Stomach (tissue), 8 donors: ENCODE measurements at regions not wholly inside any gene's neighbourhood (a gene's known extent, or its start where the extent isn't known, plus 50 kb on each side); places are given as distances from the start of the nearest gene placed in this dataset.

Experiments used
- DNase-seq, 2 donors: peaks; one replicate each; pipeline versions ENCODE4 v3.0.0 to v3.0.0-alpha.2; 2013 to 2019
- H3K27ac ChIP-seq, 5 donors: fragments of 200-600 bp in 4 of 5; sonication (generic) in 4 of 5; one replicate each; pipeline ENCODE4 v1.5.1; 2013 to 2019; ENCODE audit warnings: mild to moderate bottlenecking in 1 of 5, moderate library complexity in 1 of 5
- H3K27me3 ChIP-seq, 3 donors: fragments of 200-600 bp; sonication (generic); one replicate each; pipeline ENCODE4 v1.5.1; 2017 to 2019; ENCODE audit warnings: mixed run types in 1 of 3
- H3K36me3 ChIP-seq, 4 donors: fragments of 200-600 bp; sonication (generic); 1 replicate in 3 of 4; 2 replicates in 1 of 4; pipeline ENCODE4 v1.5.1; 2016 to 2019
- H3K4me1 ChIP-seq, 4 donors: fragments of 200-600 bp; sonication (generic); one replicate each; pipeline ENCODE4 v1.5.1; 2016 to 2019
- H3K4me3 ChIP-seq, 4 donors: fragments of 200-600 bp; sonication (generic) in 3 of 4; one replicate each; pipeline ENCODE4 v1.5.1; 2016 to 2019; ENCODE audit warnings: mild to moderate bottlenecking in 1 of 4
- H3K9me3 ChIP-seq, 4 donors: fragments of 200-600 bp; sonication (generic); one replicate each; pipeline ENCODE4 v1.5.1; 2016 to 2019
- EP300 ChIP-seq: sonication (generic); formaldehyde crosslinking; IDR thresholded peaks from one replicate; pipeline ENCODE4 v1.6.1; 2017; ENCODE audit warnings: antibody characterized with exemption
- POLR2A ChIP-seq, 4 donors: fragments of 450-650 bp; IDR thresholded peaks; one replicate each; pipeline ENCODE4 v1.6.1; 2016; ENCODE audit warnings: antibody characterized with exemption in 4 of 4, control low read depth in 2 of 4, mild to moderate bottlenecking in 1 of 4, moderate library complexity in 1 of 4
- POLR2AphosphoS5 ChIP-seq, 3 donors: sonication (generic); formaldehyde crosslinking; IDR thresholded peaks; one replicate each; pipeline ENCODE4 v1.6.1; 2016; ENCODE audit warnings: antibody characterized with exemption in 3 of 3
- WGBS, 5 donors: extraction: QIAGEN DNeasy Blood & Tissue Kit in 3 of 5; methylation state at CpG; one replicate each; pipeline versions ENCODE4 v1.1.5 to v1.1.7; 2013 to 2018; 5-methylcytosine and 5-hydroxymethylcytosine counted together
- intact Hi-C: fragments of 100-400 bp; cut with DNase I; formaldehyde crosslinking; loops from one replicate; pipeline ENCODE4 v1.15.1; 2023; ENCODE audit warnings: low total_unique reads
- TF ChIP-seq, protein P1 (sequence below), 7 experiments: fragments of 450-650 bp in 4 of 7; fragments of 200-600 bp in 3 of 7; sonication (generic) in 3 of 7; IDR thresholded peaks; one replicate each; pipeline ENCODE4 v1.5.1; 2016 to 2019; ENCODE audit warnings: antibody characterized with exemption in 7 of 7, control low read depth in 2 of 7, mild to moderate bottlenecking in 1 of 7
- donor health status: healthy with polysubstance abuse.
- donor health status: Bipolar disorder and iron deficiency.
- donor health status: healthy.

DNA sequence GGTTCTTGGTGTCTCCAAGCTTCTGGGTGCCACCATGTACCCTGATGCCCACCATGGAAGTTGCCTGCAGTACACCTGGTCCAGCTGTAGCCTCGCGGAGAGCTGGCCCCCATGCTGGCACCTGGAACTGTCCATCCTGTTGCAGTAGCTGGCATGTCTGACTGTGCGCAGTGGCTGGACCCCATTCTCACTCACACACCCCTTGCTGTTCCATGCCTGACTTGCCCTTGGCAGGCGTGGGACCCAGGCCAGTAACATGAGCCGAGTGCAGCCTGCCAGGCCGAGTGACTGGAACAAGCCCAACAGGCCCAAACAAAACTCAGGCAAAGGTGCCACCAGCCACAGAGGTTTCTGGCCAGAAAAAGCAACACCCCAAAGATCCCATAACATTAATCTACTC lies 73.8 kb downstream of the NEURL3 start:
- Histone ChIP-seq H3K27ac (no peak overlapping the region), H3K27me3 (peaks cover 0 to 12% (median 0%) of the 10 kb centered on the region in 3 donors), H3K4me1 (peaks cover 0 to 5% (median 0%) of the 10 kb centered on the region in 4 donors), H3K36me3 (no peaks in the 10 kb centered on the region), H3K9me3 (peaks cover 0 to 12% (median 3%) of the 10 kb centered on the region in 4 donors), H3K4me3 (no peak overlapping the region)
- peak in 1 of 2 donors; percentile 72 for DNase-seq
- no peak for TF ChIP-seq POLR2AphosphoS5 (IDR thresholded peaks at IDR 0.05)
- no peak for TF ChIP-seq EP300
- no peak for TF ChIP-seq POLR2A (IDR thresholded peaks at IDR 0.05)
- TF ChIP-seq, protein P1, sequence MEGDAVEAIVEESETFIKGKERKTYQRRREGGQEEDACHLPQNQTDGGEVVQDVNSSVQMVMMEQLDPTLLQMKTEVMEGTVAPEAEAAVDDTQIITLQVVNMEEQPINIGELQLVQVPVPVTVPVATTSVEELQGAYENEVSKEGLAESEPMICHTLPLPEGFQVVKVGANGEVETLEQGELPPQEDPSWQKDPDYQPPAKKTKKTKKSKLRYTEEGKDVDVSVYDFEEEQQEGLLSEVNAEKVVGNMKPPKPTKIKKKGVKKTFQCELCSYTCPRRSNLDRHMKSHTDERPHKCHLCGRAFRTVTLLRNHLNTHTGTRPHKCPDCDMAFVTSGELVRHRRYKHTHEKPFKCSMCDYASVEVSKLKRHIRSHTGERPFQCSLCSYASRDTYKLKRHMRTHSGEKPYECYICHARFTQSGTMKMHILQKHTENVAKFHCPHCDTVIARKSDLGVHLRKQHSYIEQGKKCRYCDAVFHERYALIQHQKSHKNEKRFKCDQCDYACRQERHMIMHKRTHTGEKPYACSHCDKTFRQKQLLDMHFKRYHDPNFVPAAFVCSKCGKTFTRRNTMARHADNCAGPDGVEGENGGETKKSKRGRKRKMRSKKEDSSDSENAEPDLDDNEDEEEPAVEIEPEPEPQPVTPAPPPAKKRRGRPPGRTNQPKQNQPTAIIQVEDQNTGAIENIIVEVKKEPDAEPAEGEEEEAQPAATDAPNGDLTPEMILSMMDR (IDR thresholded peaks at IDR 0.05): no peak
- intact Hi-C loops: no loop called here
- WGBS, 5 donors: 59 to 86% (median 72%) methylated on average over 4 to 6 of the region's 6 CpGs

DNA sequence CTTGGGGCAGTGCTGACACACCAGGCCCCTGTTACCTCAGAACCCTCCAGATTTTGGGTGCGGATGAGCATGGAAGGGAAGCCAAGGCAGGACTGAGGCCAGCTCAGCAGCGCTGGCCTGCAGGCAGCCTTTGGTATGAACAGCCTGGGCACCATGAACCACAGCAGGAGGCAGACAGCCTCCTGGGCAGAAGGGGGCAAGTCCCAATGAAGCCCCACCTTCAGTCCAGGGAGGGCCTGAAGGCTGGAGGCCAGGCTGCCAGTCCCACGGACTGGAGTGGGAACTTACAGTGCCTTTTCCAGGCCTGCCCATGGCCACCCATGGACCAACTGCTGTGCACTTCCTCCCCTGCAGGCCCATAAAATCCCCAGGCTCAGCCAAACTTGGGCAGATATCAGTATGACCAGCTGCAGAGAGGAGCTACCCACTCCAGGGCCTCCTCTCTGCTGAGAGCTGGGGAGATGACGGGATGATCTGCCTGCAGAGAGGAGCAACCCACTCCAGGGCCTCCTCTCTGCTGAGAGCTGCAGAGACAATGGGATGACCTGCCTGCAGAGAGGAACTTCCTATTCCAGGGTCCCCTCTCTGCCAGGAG lies 74.7 kb downstream of the NEURL3 start:
- WGBS, 5 donors: 95 to 100% (median 97%) methylated on average over 1 to 4 of the region's 4 CpGs
- DNase-seq: no peak

GRCh38 chr2:96427917-96428316 lies 77.2 kb downstream of the NEURL3 start:
- H3K4me1 ChIP-seq: peaks cover 0 to 5% (median 0%) of the 10 kb centered on the region in 4 donors
- intact Hi-C loops: no loop called here
- 33 to 89% (median 53%) methylated on average over 1 of the region's 1 CpG for WGBS, 5 donors
- H3K27me3 ChIP-seq: peaks cover 0 to 12% (median 0%) of the 10 kb centered on the region in 3 donors
- no peak for DNase-seq
- H3K4me3 ChIP-seq: no peak overlapping the region
- H3K9me3 ChIP-seq: peaks cover 0 to 12% (median 3%) of the 10 kb centered on the region in 4 donors
- H3K27ac ChIP-seq: no peak overlapping the region
- TF ChIP-seq EP300 (no peak), POLR2AphosphoS5 (IDR thresholded peaks at IDR 0.05) (no peak), POLR2A (IDR thresholded peaks at IDR 0.05) (no peak)
- TF ChIP-seq, protein P1 (IDR thresholded peaks at IDR 0.05): no peak
- no peaks in the 10 kb centered on the region for H3K36me3 ChIP-seq

More for the DNA sequence above, 74.7 kb downstream of the NEURL3 start:
- intact Hi-C loops: no loop called here
- no peaks in the 10 kb centered on the region for H3K36me3 ChIP-seq
- H3K4me1 ChIP-seq: peaks cover 0 to 5% (median 0%) of the 10 kb centered on the region in 4 donors
- H3K27ac ChIP-seq: no peak overlapping the region
- peaks cover 0 to 12% (median 0%) of the 10 kb centered on the region in 3 donors for H3K27me3 ChIP-seq
- TF ChIP-seq EP300 (no peak), POLR2A (IDR thresholded peaks at IDR 0.05) (no peak), POLR2AphosphoS5 (IDR thresholded peaks at IDR 0.05) (no peak)
- TF ChIP-seq, protein P1 (IDR thresholded peaks at IDR 0.05): no peak
- no peak overlapping the region for H3K4me3 ChIP-seq
- peaks cover 0 to 12% (median 3%) of the 10 kb centered on the region in 4 donors for H3K9me3 ChIP-seq

GRCh38 chr2:96427169-96427568 lies 78.0 kb downstream of the NEURL3 start:
- no peak for TF ChIP-seq EP300
- TF ChIP-seq POLR2A (IDR thresholded peaks at IDR 0.05): no peak
- TF ChIP-seq, protein P1 (IDR thresholded peaks at IDR 0.05): no peak
- TF ChIP-seq POLR2AphosphoS5 (IDR thresholded peaks at IDR 0.05): no peak
- Histone ChIP-seq H3K9me3 (peaks cover 0 to 12% (median 3%) of the 10 kb centered on the region in 4 donors), H3K36me3 (no peaks in the 10 kb centered on the region), H3K4me3 (no peak overlapping the region), H3K27me3 (peaks cover 0 to 12% (median 0%) of the 10 kb centered on the region in 3 donors), H3K27ac (no peak overlapping the region), H3K4me1 (peaks cover 0 to 5% (median 0%) of the 10 kb centered on the region in 4 donors)
- DNase-seq: no peak
- 74 to 85% (median 78%) methylated on average over 4 of the region's 4 CpGs for WGBS, 5 donors
- intact Hi-C loops: no loop called here
